ENCODE measurements at regions not wholly inside any gene's neighbourhood (a gene's known extent, or its start where the extent isn't known, plus 50 kb on each side); places are given as distances from the start of the nearest gene placed in this dataset.

- Histone ChIP-seq H3K4me3 (ENCODE audit: low read depth in 2 of 2, low read length in 1 of 2) (no peak overlapping the region), H3K36me3 (replicated peaks in 1 of 2; ENCODE audit: control insufficient read depth in 1 of 2, insufficient read depth in 2 of 2, low read length in 1 of 2) (no peaks in the 10 kb centered on the region), H3K9ac (no peak overlapping the region), H3K9me2 (no peaks in the 10 kb centered on the region), H3K27me3 (ENCODE audit: insufficient read depth) (no peaks in the 10 kb centered on the region), H3K9me3 (no peaks in the 10 kb centered on the region), H3F3A (replicated peaks; ENCODE audit: insufficient read depth) (no peaks in the 10 kb centered on the region), H4K20me1 (ENCODE audit: insufficient read depth) (no peaks in the 10 kb centered on the region), H3K79me2 (ENCODE audit: insufficient read depth) (no peaks in the 10 kb centered on the region), H3K4me2 (no peak overlapping the region), H2AFZ (ENCODE audit: low read depth) (no peak overlapping the region), H3K4me1 (ENCODE audit: control insufficient read depth in 1 of 2, insufficient read depth in 2 of 2, low read depth in 1 of 2, low read length in 1 of 2) (no peaks in the 10 kb centered on the region; a peak in 1 of 4 replicates), H3K27ac (ENCODE audit: low read depth in 2 of 2, low read length in 1 of 2) (no peak overlapping the region)
- no peak for DNase-seq
- 18% methylated on average over 4 of the region's 4 CpGs for WGBS (ENCODE audit: low lambda C conversion rate)
- ChIA-PET CTCF (no interaction called here), POLR2A (no interaction called here)
- TF ChIP-seq USF1 (IDR thresholded peaks at IDR 0.05; ENCODE audit: borderline replicate concordance, low read depth) (no peak), MEF2A (IDR thresholded peaks at IDR 0.05; ENCODE audit: borderline replicate concordance, low read depth) (no peak)
These were observed 273.1 kb upstream of the PROX1 start for GRCh38 chr1:213714645-213715044.

GRCh38 chr1:213715182-213715581 is 272.6 kb upstream of the PROX1 start:
- Histone ChIP-seq H4K20me1 (ENCODE audit: insufficient read depth) (no peaks in the 10 kb centered on the region), H3K4me2 (no peak overlapping the region), H3F3A (replicated peaks; ENCODE audit: insufficient read depth) (no peaks in the 10 kb centered on the region), H3K9me2 (no peaks in the 10 kb centered on the region), H3K4me1 (ENCODE audit: control insufficient read depth in 1 of 2, insufficient read depth in 2 of 2, low read depth in 1 of 2, low read length in 1 of 2) (no peaks in the 10 kb centered on the region; a peak in 1 of 4 replicates), H3K9ac (no peak overlapping the region), H3K36me3 (replicated peaks in 1 of 2; ENCODE audit: control insufficient read depth in 1 of 2, insufficient read depth in 2 of 2, low read length in 1 of 2) (no peaks in the 10 kb centered on the region), H2AFZ (ENCODE audit: low read depth) (no peak overlapping the region), H3K27me3 (ENCODE audit: insufficient read depth) (no peaks in the 10 kb centered on the region), H3K9me3 (no peaks in the 10 kb centered on the region), H3K79me2 (ENCODE audit: insufficient read depth) (no peaks in the 10 kb centered on the region), H3K4me3 (ENCODE audit: low read depth in 2 of 2, low read length in 1 of 2) (no peak overlapping the region), H3K27ac (ENCODE audit: low read depth in 2 of 2, low read length in 1 of 2) (no peak overlapping the region)
- CTCF ChIA-PET = interaction anchor here (0.7 kb wide), 1 partner anchor 12 kb away, joined by 3 read pairs; no protein-coding TSS in a partner anchor
- no peak for DNase-seq
- WGBS (ENCODE audit: low lambda C conversion rate) = 18% methylated on average over 1 of the region's 1 CpG
- no peak for TF ChIP-seq SMC3 (IDR thresholded peaks at IDR 0.05; ENCODE audit: low read depth, low read length)
- TF ChIP-seq JUND (IDR thresholded peaks at IDR 0.05) = no peak
- TF ChIP-seq RCOR1 (IDR thresholded peaks at IDR 0.05; ENCODE audit: low read length) = no peak
- TF ChIP-seq USF1 (IDR thresholded peaks at IDR 0.05; ENCODE audit: borderline replicate concordance, low read depth) = no peak
- TF ChIP-seq GABPA (IDR thresholded peaks at IDR 0.05; ENCODE audit: low read depth) = no peak
- TF ChIP-seq MAX (IDR thresholded peaks at IDR 0.05; ENCODE audit: low read depth) = no peak
- no peak for TF ChIP-seq IRF3 (IDR thresholded peaks at IDR 0.05; ENCODE audit: low read depth, low read length)
- no peak for TF ChIP-seq ZBTB33 (IDR thresholded peaks at IDR 0.05; ENCODE audit: borderline replicate concordance, low read depth)
- no peak for TF ChIP-seq TCF12 (IDR thresholded peaks at IDR 0.05)
- TF ChIP-seq RFX5 (IDR thresholded peaks at IDR 0.05; ENCODE audit: low read length) = no peak
- POLR2A ChIA-PET = no interaction called here

Data from SK-N-SH (cell line).